KMS-11 (cell line): ENCODE measurements at regions not wholly inside any gene's neighbourhood (a gene's known extent, or its start where the extent isn't known, plus 50 kb on each side); places are given as distances from the start of the nearest gene placed in this dataset.

ENCODE experiments used
- H2AFZ ChIP-seq: fragments of 200-600 bp; sonication (generic); 2 replicates; pipeline ENCODE4 v1.6.1; 2016; ENCODE audit warnings: antibody characterized with exemption, mixed run types, low read depth
- H3K27ac ChIP-seq: fragments of 200-600 bp; sonication (generic); 2 replicates; pipeline ENCODE4 v1.6.1; 2016; ENCODE audit warnings: mild to moderate bottlenecking, mixed run types
- H3K27me3 ChIP-seq: fragments of 200-600 bp; sonication (generic); 2 replicates; pipeline ENCODE4 v1.6.1; 2017; ENCODE audit warnings: mild to moderate bottlenecking, low read depth, mixed run types, moderate library complexity; ENCODE audit not compliant: insufficient read depth
- H3K36me3 ChIP-seq: fragments of 200-600 bp; sonication (generic); 2 replicates; pipeline ENCODE4 v1.6.1; 2017; ENCODE audit warnings: mild to moderate bottlenecking, mixed run types; ENCODE audit not compliant: insufficient read depth
- H3K4me1 ChIP-seq: fragments of 200-600 bp; sonication (generic); 2 replicates; pipeline ENCODE4 v1.6.1; 2016; ENCODE audit warnings: mild to moderate bottlenecking, low read depth, mixed run types; ENCODE audit not compliant: poor library complexity, severe bottlenecking
- H3K4me2 ChIP-seq: fragments of 200-600 bp; sonication (generic); 2 replicates; pipeline ENCODE4 v1.7.0; 2016; ENCODE audit warnings: mild to moderate bottlenecking, mixed run types
- H3K4me3 ChIP-seq: fragments of 200-600 bp; sonication (generic); IDR thresholded peaks from 2 replicates; pipeline ENCODE4 v1.6.1; 2017; ENCODE audit warnings: low read depth, low read length, mixed read lengths; ENCODE audit not compliant: insufficient read depth
- H3K79me2 ChIP-seq: fragments of 200-600 bp; sonication (generic); 2 replicates; pipeline ENCODE4 v1.6.1; 2016; ENCODE audit warnings: low read depth, mixed run types; ENCODE audit not compliant: insufficient read depth
- H3K9ac ChIP-seq: fragments of 200-600 bp; sonication (generic); 2 replicates; pipeline ENCODE4 v1.6.1; 2016; ENCODE audit warnings: mild to moderate bottlenecking, mixed run types
- H4K20me1 ChIP-seq: fragments of 200-600 bp; sonication (generic); 2 replicates; pipeline ENCODE4 v1.6.1; 2016; ENCODE audit warnings: mild to moderate bottlenecking, mixed run types; ENCODE audit not compliant: insufficient read depth
- CTCF ChIP-seq: fragments of 200-600 bp; sonication (generic); conservative IDR thresholded peaks from 2 replicates; pipeline ENCODE4 v1.6.1; 2017; ENCODE audit warnings: low read depth, mild to moderate bottlenecking, antibody characterized with exemption, low read length, moderate library complexity, mixed read lengths

DNA sequence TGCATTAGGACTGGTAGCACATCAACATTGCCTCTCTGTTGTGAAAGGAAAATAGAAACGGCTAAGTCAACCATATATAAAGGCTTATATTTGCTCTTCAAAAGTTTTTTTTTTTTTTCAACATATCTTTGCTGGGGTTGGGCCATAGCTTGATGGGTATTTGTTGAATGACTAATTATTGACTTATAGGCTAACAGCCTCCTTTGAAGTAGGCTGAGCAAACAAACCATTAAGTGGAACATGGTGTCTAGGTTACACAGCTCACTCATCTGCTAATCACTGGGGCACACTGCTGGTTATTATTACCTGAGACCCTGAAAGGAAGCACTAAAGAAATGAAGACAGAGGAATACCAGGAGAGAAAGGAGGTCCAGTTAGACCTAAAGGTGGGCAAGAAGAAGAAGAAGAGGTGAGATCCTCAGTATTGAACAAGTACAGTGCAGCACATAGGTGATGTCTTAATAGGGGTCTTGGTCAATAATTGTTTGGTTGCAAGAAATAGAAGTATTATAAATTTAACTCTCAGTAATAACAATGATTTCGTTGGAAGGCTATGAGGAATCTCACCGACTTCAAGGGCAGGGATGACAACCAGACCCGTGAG lies 139.4 kb downstream of the RPLP1 start:
- Histone ChIP-seq H4K20me1 (no peaks in the 10 kb centered on the region), H3K4me1 (no peaks in the 10 kb centered on the region), H3K27me3 (no peaks in the 10 kb centered on the region), H3K79me2 (no peaks in the 10 kb centered on the region), H3K27ac (no peak overlapping the region), H3K9ac (no peak overlapping the region), H3K36me3 (no peaks in the 10 kb centered on the region), H3K4me3 (no peak overlapping the region), H2AFZ (no peak overlapping the region), H3K4me2 (no peak overlapping the region)
- no peak for TF ChIP-seq CTCF

- Histone ChIP-seq H3K27ac (no peak overlapping the region), H2AFZ (no peak overlapping the region), H3K4me2 (no peak overlapping the region), H3K27me3 (no peaks in the 10 kb centered on the region), H3K9ac (no peak overlapping the region), H4K20me1 (no peaks in the 10 kb centered on the region), H3K36me3 (no peaks in the 10 kb centered on the region), H3K4me3 (no peak overlapping the region), H3K4me1 (no peaks in the 10 kb centered on the region), H3K79me2 (no peaks in the 10 kb centered on the region)
- TF ChIP-seq CTCF = no peak
Measured at GRCh38 chr15:69592954-69593353, 140.3 kb downstream of the RPLP1 start.

DNA sequence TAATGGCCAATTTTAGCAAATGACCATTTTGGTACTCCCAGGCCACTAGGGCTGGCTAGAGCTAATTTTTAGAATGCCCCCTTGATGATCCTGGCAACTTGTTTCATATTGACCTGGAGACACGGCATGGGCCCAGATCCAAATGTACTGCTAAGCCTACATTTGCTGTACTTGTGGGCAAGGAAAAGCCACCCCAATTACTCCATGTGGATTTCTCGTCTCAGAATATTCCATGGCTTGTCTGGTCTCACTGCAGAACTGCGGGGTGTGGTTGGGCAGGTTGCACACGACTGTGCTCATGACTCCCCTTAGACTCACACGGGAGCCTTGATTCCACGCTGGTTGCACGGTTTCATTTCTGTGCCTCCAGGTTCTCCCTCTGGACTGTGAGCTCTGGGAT lies 140.9 kb downstream of the RPLP1 start:
- no peaks in the 10 kb centered on the region for H3K79me2 ChIP-seq
- H3K4me2 ChIP-seq = no peak overlapping the region
- H3K27me3 ChIP-seq = no peaks in the 10 kb centered on the region
- no peaks in the 10 kb centered on the region for H3K4me1 ChIP-seq
- H3K36me3 ChIP-seq = no peaks in the 10 kb centered on the region
- no peaks in the 10 kb centered on the region for H4K20me1 ChIP-seq
- H2AFZ ChIP-seq = no peak overlapping the region
- no peak overlapping the region for H3K9ac ChIP-seq
- no peak overlapping the region for H3K4me3 ChIP-seq
- H3K27ac ChIP-seq = no peak overlapping the region
- no peak for TF ChIP-seq CTCF

DNA sequence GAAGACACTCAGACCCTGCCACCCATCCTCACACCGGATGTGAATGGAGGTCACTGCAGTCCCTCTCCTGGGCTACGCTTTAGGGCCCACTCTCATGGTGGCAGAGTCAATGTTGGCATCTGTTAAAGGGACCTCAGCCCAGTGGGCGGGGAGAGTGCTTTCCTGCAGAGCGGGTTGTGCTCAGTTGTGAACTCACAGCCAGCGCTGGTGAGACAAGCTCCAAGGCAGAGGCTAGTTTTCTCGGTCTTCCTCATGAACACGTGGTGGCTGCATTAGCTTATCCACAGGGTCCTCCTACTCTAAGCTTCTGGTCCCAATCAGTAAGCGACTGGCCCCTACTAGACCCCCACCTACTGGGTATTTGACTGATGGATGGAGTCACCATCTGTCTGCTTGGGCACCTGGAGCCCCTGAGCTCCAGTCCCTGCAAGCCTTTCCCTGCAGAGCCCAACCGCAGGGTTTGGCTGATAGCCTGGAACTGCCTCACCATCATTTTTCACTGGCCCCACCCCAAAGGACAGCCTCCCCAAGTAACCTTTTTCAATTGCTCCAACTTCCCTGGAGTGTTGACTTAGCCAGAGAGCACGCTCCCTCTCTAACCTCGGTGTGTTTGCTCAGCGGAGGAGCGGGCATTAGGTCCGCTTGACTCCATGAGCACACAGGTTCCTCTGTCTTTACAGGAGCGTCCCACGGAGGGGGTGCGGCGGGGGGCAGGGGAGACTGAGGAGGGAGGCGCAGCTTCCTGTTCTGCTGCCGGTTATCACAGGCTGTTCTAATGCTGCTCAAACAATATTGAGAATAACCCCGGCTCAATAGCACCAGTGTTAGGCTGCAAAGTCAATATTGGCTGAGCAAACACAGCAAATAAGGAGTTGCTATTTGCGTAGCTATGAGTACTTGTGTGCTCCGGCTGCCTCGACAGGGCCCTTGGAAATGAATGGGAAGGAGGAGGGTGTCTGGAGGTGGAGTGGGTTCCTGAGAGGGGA lies 141.7 kb downstream of the RPLP1 start:
- Histone ChIP-seq H3K79me2 (no peaks in the 10 kb centered on the region), H3K4me1 (no peaks in the 10 kb centered on the region), H3K4me3 (no peak overlapping the region), H3K27ac (no peak overlapping the region), H3K4me2 (no peak overlapping the region), H3K36me3 (no peaks in the 10 kb centered on the region), H4K20me1 (no peaks in the 10 kb centered on the region), H2AFZ (no peak overlapping the region), H3K9ac (no peak overlapping the region), H3K27me3 (no peaks in the 10 kb centered on the region)
- TF ChIP-seq CTCF = no peak
